SK-N-SH treated with all-trans-retinoic acid at 6 μM for 48 hours (cell line): ENCODE measurements at regions not wholly inside any gene's neighbourhood (a gene's known extent, or its start where the extent isn't known, plus 50 kb on each side); places are given as distances from the start of the nearest gene placed in this dataset.

Experiments
- ISL1 ChIP-seq: fragments of 250-450 bp; sonication (Bioruptor Pico); IDR thresholded peaks from 2 replicates; pipeline ENCODE4 v2.1.2; 2022; ENCODE audit warnings: mild to moderate bottlenecking, moderate library complexity
- SNAI2 ChIP-seq: fragments of 250-450 bp; sonication (Bioruptor Pico); IDR thresholded peaks from 2 replicates; pipeline ENCODE4 v1.5.0; 2020; ENCODE audit warnings: mild to moderate bottlenecking, moderate library complexity
- TSHZ2 ChIP-seq: fragments of 250-450 bp; sonication (Bioruptor Pico); IDR thresholded peaks from 2 replicates; pipeline ENCODE4 v1.5.0; 2020; ENCODE audit warnings: mild to moderate bottlenecking, moderate library complexity
- ZC3H10 ChIP-seq: fragments of 250-450 bp; sonication (Bioruptor Pico); IDR thresholded peaks from 2 replicates; pipeline ENCODE4 v1.5.1; 2021; ENCODE audit warnings: mild to moderate bottlenecking, moderate library complexity
- ZNF70 ChIP-seq: fragments of 450-650 bp; formaldehyde crosslinking; IDR thresholded peaks from 2 replicates; pipeline ENCODE4 v1.5.0; 2020; ENCODE audit warnings: mild to moderate bottlenecking, moderate library complexity

DNA sequence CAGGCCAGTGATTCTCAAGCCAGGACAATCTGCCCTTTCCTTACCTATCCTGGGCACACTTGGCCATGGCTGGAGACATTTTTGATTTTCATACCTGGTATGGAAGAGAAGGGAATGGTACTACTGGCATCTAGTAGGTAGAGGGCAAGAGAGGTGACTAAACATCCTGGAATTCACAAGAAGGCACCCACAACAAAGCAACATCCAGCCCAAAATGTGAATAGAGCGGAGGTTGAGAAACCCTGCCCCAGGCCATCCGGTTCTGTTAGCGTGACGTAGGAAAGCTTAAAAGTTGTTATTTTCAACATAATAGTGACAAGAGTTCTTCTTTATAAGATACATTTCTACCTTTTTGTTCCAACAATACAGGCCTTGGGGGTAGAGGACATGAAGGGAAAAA is 114.9 kb upstream of the ALX4 start:
- TF ChIP-seq SNAI2 = no peak
- TF ChIP-seq ZNF70 (CRISPR knock-in tag) = no peak
- no peak for TF ChIP-seq ISL1 (CRISPR knock-in tag)
- TF ChIP-seq ZC3H10 (CRISPR knock-in tag) = no peak
- TF ChIP-seq TSHZ2 (CRISPR knock-in tag) = no peak
